ENCODE measurements at regions not wholly inside any gene's neighbourhood (a gene's known extent, or its start where the extent isn't known, plus 50 kb on each side); places are given as distances from the start of the nearest gene placed in this dataset.
A peak's percentile ranks its signal among the peaks of the same experiment; 100 is the strongest.
"Not testable (repeated sequence)": the region's sequence is repeated elsewhere in the genome, so short reads cannot be mapped to it uniquely, and the experiment has no call there.

- no peaks in the 10 kb centered on the region for H3K27me3 ChIP-seq (ENCODE audit: control insufficient read depth, insufficient read depth, low read length)
- DNase-seq = no peak
- no peak overlapping the region for H3K4me3 ChIP-seq (ENCODE audit: insufficient read depth, low read depth, low read length)
- no peaks in the 10 kb centered on the region for H3K36me3 ChIP-seq (replicated peaks; ENCODE audit: control insufficient read depth, insufficient read depth, low read length)
Measured at GRCh38 chr2:208847651-208848050, 441.1 kb downstream of the PTH2R start.

GRCh38 chr2:208854717-208855116, 448.1 kb downstream of the PTH2R start:
- DNase-seq = no peak
- no peak overlapping the region for H3K4me3 ChIP-seq (ENCODE audit: insufficient read depth, low read depth, low read length)
- H3K36me3 ChIP-seq (replicated peaks; ENCODE audit: control insufficient read depth, insufficient read depth, low read length) = no peaks in the 10 kb centered on the region
- no peaks in the 10 kb centered on the region for H3K27me3 ChIP-seq (ENCODE audit: control insufficient read depth, insufficient read depth, low read length)

- no peak overlapping the region for H3K4me3 ChIP-seq (ENCODE audit: insufficient read depth, low read depth, low read length)
- no peaks in the 10 kb centered on the region for H3K27me3 ChIP-seq (ENCODE audit: control insufficient read depth, insufficient read depth, low read length)
- H3K36me3 ChIP-seq (replicated peaks; ENCODE audit: control insufficient read depth, insufficient read depth, low read length) = no peaks in the 10 kb centered on the region
- DNase-seq = no peak
Measured at GRCh38 chr2:208867374-208867773, 460.8 kb downstream of the PTH2R start.

- no peak for DNase-seq
- H3K27me3 ChIP-seq (ENCODE audit: control insufficient read depth, insufficient read depth, low read length) = no peaks in the 10 kb centered on the region
- no peaks in the 10 kb centered on the region for H3K36me3 ChIP-seq (replicated peaks; ENCODE audit: control insufficient read depth, insufficient read depth, low read length)
- no peak overlapping the region for H3K4me3 ChIP-seq (ENCODE audit: insufficient read depth, low read depth, low read length)
Measured at GRCh38 chr2:208872591-208872990, 466.0 kb downstream of the PTH2R start.

- H3K4me3 ChIP-seq (ENCODE audit: insufficient read depth, low read depth, low read length) = no peak overlapping the region
- DNase-seq = no peak
- H3K27me3 ChIP-seq (ENCODE audit: control insufficient read depth, insufficient read depth, low read length) = no peaks in the 10 kb centered on the region
- no peaks in the 10 kb centered on the region for H3K36me3 ChIP-seq (replicated peaks; ENCODE audit: control insufficient read depth, insufficient read depth, low read length)
Measured at GRCh38 chr2:208879666-208880065, 473.1 kb downstream of the PTH2R start.

GRCh38 chr2:208880171-208880570, 473.6 kb downstream of the PTH2R start:
- no peaks in the 10 kb centered on the region for H3K27me3 ChIP-seq (ENCODE audit: control insufficient read depth, insufficient read depth, low read length)
- no peak for DNase-seq
- no peaks in the 10 kb centered on the region for H3K36me3 ChIP-seq (replicated peaks; ENCODE audit: control insufficient read depth, insufficient read depth, low read length)
- H3K4me3 ChIP-seq (ENCODE audit: insufficient read depth, low read depth, low read length) = no peak overlapping the region

- Histone ChIP-seq H3K36me3 (replicated peaks; ENCODE audit: control insufficient read depth, insufficient read depth, low read length) (no peaks in the 10 kb centered on the region), H3K27me3 (ENCODE audit: control insufficient read depth, insufficient read depth, low read length) (no peaks in the 10 kb centered on the region), H3K4me3 (ENCODE audit: insufficient read depth, low read depth, low read length) (no peak overlapping the region)
- DNase-seq = no peak
Measured at GRCh38 chr2:208890486-208890885, 483.9 kb downstream of the PTH2R start.

- Histone ChIP-seq H3K36me3 (replicated peaks; ENCODE audit: control insufficient read depth, insufficient read depth, low read length) (no peaks in the 10 kb centered on the region), H3K27me3 (ENCODE audit: control insufficient read depth, insufficient read depth, low read length) (no peaks in the 10 kb centered on the region), H3K4me3 (ENCODE audit: insufficient read depth, low read depth, low read length) (no peak overlapping the region)
- DNase-seq = peak; percentile 17
Measured at GRCh38 chr2:208892203-208892602, 485.6 kb downstream of the PTH2R start.

- Histone ChIP-seq H3K36me3 (replicated peaks; ENCODE audit: control insufficient read depth, insufficient read depth, low read length) (no peaks in the 10 kb centered on the region), H3K27me3 (ENCODE audit: control insufficient read depth, insufficient read depth, low read length) (no peaks in the 10 kb centered on the region), H3K4me3 (ENCODE audit: insufficient read depth, low read depth, low read length) (no peak overlapping the region)
- DNase-seq = no peak
Measured at GRCh38 chr2:208906330-208906729, 499.7 kb downstream of the PTH2R start.

- no peak for DNase-seq
- no peak overlapping the region for H3K4me3 ChIP-seq (ENCODE audit: insufficient read depth, low read depth, low read length)
- H3K27me3 ChIP-seq (ENCODE audit: control insufficient read depth, insufficient read depth, low read length) = no peaks in the 10 kb centered on the region
- no peaks in the 10 kb centered on the region for H3K36me3 ChIP-seq (replicated peaks; ENCODE audit: control insufficient read depth, insufficient read depth, low read length)
Measured at GRCh38 chr2:208915401-208915800, 508.4 kb upstream of the MAP2 start.

- Histone ChIP-seq H3K27me3 (ENCODE audit: control insufficient read depth, insufficient read depth, low read length) (no peaks in the 10 kb centered on the region), H3K4me3 (ENCODE audit: insufficient read depth, low read depth, low read length) (no peak overlapping the region), H3K36me3 (replicated peaks; ENCODE audit: control insufficient read depth, insufficient read depth, low read length) (no peaks in the 10 kb centered on the region)
- DNase-seq = no peak
Measured at GRCh38 chr2:208916881-208917280, 507.0 kb upstream of the MAP2 start.

GRCh38 chr2:208921358-208921757, 502.5 kb upstream of the MAP2 start:
- DNase-seq; H3K36me3 ChIP-seq (replicated peaks; ENCODE audit: control insufficient read depth, insufficient read depth, low read length); H3K27me3 ChIP-seq (ENCODE audit: control insufficient read depth, insufficient read depth, low read length); H3K4me3 ChIP-seq (ENCODE audit: insufficient read depth, low read depth, low read length): not testable (repeated sequence)

GRCh38 chr2:208927867-208928266, 496.0 kb upstream of the MAP2 start:
- no peak overlapping the region for H3K4me3 ChIP-seq (ENCODE audit: insufficient read depth, low read depth, low read length)
- no peaks in the 10 kb centered on the region for H3K36me3 ChIP-seq (replicated peaks; ENCODE audit: control insufficient read depth, insufficient read depth, low read length)
- DNase-seq = no peak
- no peaks in the 10 kb centered on the region for H3K27me3 ChIP-seq (ENCODE audit: control insufficient read depth, insufficient read depth, low read length)

- Histone ChIP-seq H3K36me3 (replicated peaks; ENCODE audit: control insufficient read depth, insufficient read depth, low read length) (no peaks in the 10 kb centered on the region), H3K4me3 (ENCODE audit: insufficient read depth, low read depth, low read length) (no peak overlapping the region), H3K27me3 (ENCODE audit: control insufficient read depth, insufficient read depth, low read length) (no peaks in the 10 kb centered on the region)
- no peak for DNase-seq
Measured at GRCh38 chr2:208929139-208929864, 494.5 kb upstream of the MAP2 start.

- no peak for DNase-seq
- no peaks in the 10 kb centered on the region for H3K36me3 ChIP-seq (replicated peaks; ENCODE audit: control insufficient read depth, insufficient read depth, low read length)
- no peak overlapping the region for H3K4me3 ChIP-seq (ENCODE audit: insufficient read depth, low read depth, low read length)
- H3K27me3 ChIP-seq (ENCODE audit: control insufficient read depth, insufficient read depth, low read length) = no peaks in the 10 kb centered on the region
Measured at GRCh38 chr2:208929894-208930427, 493.9 kb upstream of the MAP2 start.

- no peaks in the 10 kb centered on the region for H3K27me3 ChIP-seq (ENCODE audit: control insufficient read depth, insufficient read depth, low read length)
- DNase-seq = no peak
- H3K4me3 ChIP-seq (ENCODE audit: insufficient read depth, low read depth, low read length) = no peak overlapping the region
- no peaks in the 10 kb centered on the region for H3K36me3 ChIP-seq (replicated peaks; ENCODE audit: control insufficient read depth, insufficient read depth, low read length)
Measured at GRCh38 chr2:208935531-208935930, 488.3 kb upstream of the MAP2 start.

Data from H7 (cell line).